NOMO-1 treated with dmso at 0.1 percent for 144 hours (cell line): ENCODE measurements at regions not wholly inside any gene's neighbourhood (a gene's known extent, or its start where the extent isn't known, plus 50 kb on each side); places are given as distances from the start of the nearest gene placed in this dataset.
A peak's percentile ranks its signal among the peaks of the same experiment; 100 is the strongest.

Experiments
- DNase-seq: peaks from one replicate; lab custom pipeline; 2025; ENCODE audit not compliant: unreplicated experiment; lab: John Stamatoyannopoulos, UW

GRCh38 chr13:47459512-47459911, 541.6 kb downstream of the SUCLA2 start:
- DNase-seq, result peak; percentile 10

- DNase-seq, result no peak
Observed at GRCh38 chr13:47457626-47458025, 543.4 kb downstream of the SUCLA2 start.

GRCh38 chr13:47455626-47456025, 545.4 kb downstream of the SUCLA2 start:
- no peak for DNase-seq

- DNase-seq, result no peak
Observed at GRCh38 chr13:47454986-47455385, 546.1 kb downstream of the SUCLA2 start.

- DNase-seq, result no peak
Observed at GRCh38 chr13:47437406-47437805, 540.6 kb upstream of the HTR2A start.

- no peak for DNase-seq
Observed at GRCh38 chr13:47433461-47434005, 536.7 kb upstream of the HTR2A start.

GRCh38 chr13:47426126-47426849, 529.4 kb upstream of the HTR2A start:
- DNase-seq, result no peak

GRCh38 chr13:47421525-47421924, 524.7 kb upstream of the HTR2A start:
- no peak for DNase-seq

- DNase-seq, result no peak
Observed at GRCh38 chr13:47420568-47420967, 523.7 kb upstream of the HTR2A start.

- no peak for DNase-seq
Observed at GRCh38 chr13:47420020-47420419, 523.2 kb upstream of the HTR2A start.

GRCh38 chr13:47418206-47418920, 521.5 kb upstream of the HTR2A start:
- DNase-seq, result no peak

GRCh38 chr13:47417485-47417884, 520.6 kb upstream of the HTR2A start:
- no peak for DNase-seq

GRCh38 chr13:47415048-47415447, 518.2 kb upstream of the HTR2A start:
- no peak for DNase-seq

GRCh38 chr13:47413526-47413925, 516.7 kb upstream of the HTR2A start:
- DNase-seq, result no peak

- DNase-seq, result no peak
Observed at GRCh38 chr13:47413112-47413511, 516.3 kb upstream of the HTR2A start.

- no peak for DNase-seq
Observed at GRCh38 chr13:47409778-47410177, 512.9 kb upstream of the HTR2A start.

GRCh38 chr13:47408546-47409319, 511.9 kb upstream of the HTR2A start:
- no peak for DNase-seq

GRCh38 chr13:47407808-47408207, 511.0 kb upstream of the HTR2A start:
- DNase-seq, result no peak

- no peak for DNase-seq
Observed at GRCh38 chr13:47399599-47399998, 502.7 kb upstream of the HTR2A start.

- no peak for DNase-seq
Observed at GRCh38 chr13:47397739-47398138, 500.9 kb upstream of the HTR2A start.

GRCh38 chr13:47396915-47397314, 500.1 kb upstream of the HTR2A start:
- no peak for DNase-seq

- no peak for DNase-seq
Observed at GRCh38 chr13:47374741-47375140, 477.9 kb upstream of the HTR2A start.
